ENCODE measurements at regions not wholly inside any gene's neighbourhood (a gene's known extent, or its start where the extent isn't known, plus 50 kb on each side); places are given as distances from the start of the nearest gene placed in this dataset.

DNA sequence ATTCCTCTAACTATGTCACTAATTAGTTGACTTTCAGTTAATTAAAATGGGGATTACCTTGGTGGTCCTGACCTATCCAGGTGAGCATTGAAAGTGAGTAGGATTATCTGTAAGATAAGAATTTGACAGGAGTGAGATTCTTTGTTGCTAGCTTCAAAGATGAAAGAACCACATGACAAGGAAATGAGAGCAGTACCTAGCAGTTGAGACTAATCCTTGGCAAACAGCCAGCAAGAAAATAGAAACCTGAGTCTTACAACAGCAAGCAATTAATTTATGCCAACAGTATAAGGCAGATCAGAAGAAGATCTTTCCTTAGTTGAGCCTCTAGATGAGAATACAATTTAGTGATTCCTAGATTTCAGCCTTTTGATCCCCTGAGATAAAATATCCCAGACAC is 1058.4 kb downstream of the LRFN5 start:
- peaks cover 9% of the 10 kb centered on the region; the same call in 2 of the 3 replicates for H3K9me3 Mint-ChIP-seq
- DNase-seq (ENCODE audit: low spot score) (no peak), ATAC-seq (no peak)
- H3K4me1 Mint-ChIP-seq, result peaks cover 6% of the 10 kb centered on the region
- H2AFZ ChIP-seq, result no peak overlapping the region
- H3K4me3 Mint-ChIP-seq, result no peak overlapping the region
- no peak overlapping the region for H3K27ac ChIP-seq (ENCODE audit: low read depth)
- peaks cover 32% of the 10 kb centered on the region for H3K9me2 ChIP-seq (ENCODE audit: insufficient read depth)
- H3K36me3 ChIP-seq (ENCODE audit: insufficient read depth), result no peaks in the 10 kb centered on the region; the same call in 1 of the 2 replicates
- H3K4me3 ChIP-seq, result no peak overlapping the region
- H3K4me1 ChIP-seq (ENCODE audit: insufficient read depth), result no peaks in the 10 kb centered on the region
- no peaks in the 10 kb centered on the region for H3K79me2 ChIP-seq (replicated peaks; ENCODE audit: insufficient read depth)
- peaks cover 16% of the 10 kb centered on the region for H3K36me3 Mint-ChIP-seq (ENCODE audit: low read depth)
- no peaks in the 10 kb centered on the region for H3K27me3 ChIP-seq (ENCODE audit: insufficient read depth)
- H3K4me2 ChIP-seq, result no peak overlapping the region
- no peaks in the 10 kb centered on the region for H3F3A ChIP-seq (replicated peaks; ENCODE audit: low read depth)
- no peak overlapping the region for H3K27ac Mint-ChIP-seq
- TF ChIP-seq JUNB (IDR thresholded peaks at IDR 0.05; ENCODE audit: unreplicated experiment) (no peak), NANOG (IDR thresholded peaks at IDR 0.05; ENCODE audit: borderline replicate concordance) (no peak), ZNF114 (CRISPR knock-in tag; IDR thresholded peaks at IDR 0.05) (no peak), STAT1 (IDR thresholded peaks at IDR 0.05; ENCODE audit: unreplicated experiment) (no peak), EZH2phosphoT487 (IDR thresholded peaks at IDR 0.05; ENCODE audit: unreplicated experiment) (no peak), CREB1 (CRISPR knock-in tag; IDR thresholded peaks at IDR 0.05; ENCODE audit: low read depth) (no peak), POLR2AphosphoS5 (IDR thresholded peaks at IDR 0.05; ENCODE audit: low read depth) (no peak), EZH2 (IDR thresholded peaks at IDR 0.05; ENCODE audit: low read depth, unreplicated experiment) (no peak)
- TF ChIP-seq, protein P1, sequence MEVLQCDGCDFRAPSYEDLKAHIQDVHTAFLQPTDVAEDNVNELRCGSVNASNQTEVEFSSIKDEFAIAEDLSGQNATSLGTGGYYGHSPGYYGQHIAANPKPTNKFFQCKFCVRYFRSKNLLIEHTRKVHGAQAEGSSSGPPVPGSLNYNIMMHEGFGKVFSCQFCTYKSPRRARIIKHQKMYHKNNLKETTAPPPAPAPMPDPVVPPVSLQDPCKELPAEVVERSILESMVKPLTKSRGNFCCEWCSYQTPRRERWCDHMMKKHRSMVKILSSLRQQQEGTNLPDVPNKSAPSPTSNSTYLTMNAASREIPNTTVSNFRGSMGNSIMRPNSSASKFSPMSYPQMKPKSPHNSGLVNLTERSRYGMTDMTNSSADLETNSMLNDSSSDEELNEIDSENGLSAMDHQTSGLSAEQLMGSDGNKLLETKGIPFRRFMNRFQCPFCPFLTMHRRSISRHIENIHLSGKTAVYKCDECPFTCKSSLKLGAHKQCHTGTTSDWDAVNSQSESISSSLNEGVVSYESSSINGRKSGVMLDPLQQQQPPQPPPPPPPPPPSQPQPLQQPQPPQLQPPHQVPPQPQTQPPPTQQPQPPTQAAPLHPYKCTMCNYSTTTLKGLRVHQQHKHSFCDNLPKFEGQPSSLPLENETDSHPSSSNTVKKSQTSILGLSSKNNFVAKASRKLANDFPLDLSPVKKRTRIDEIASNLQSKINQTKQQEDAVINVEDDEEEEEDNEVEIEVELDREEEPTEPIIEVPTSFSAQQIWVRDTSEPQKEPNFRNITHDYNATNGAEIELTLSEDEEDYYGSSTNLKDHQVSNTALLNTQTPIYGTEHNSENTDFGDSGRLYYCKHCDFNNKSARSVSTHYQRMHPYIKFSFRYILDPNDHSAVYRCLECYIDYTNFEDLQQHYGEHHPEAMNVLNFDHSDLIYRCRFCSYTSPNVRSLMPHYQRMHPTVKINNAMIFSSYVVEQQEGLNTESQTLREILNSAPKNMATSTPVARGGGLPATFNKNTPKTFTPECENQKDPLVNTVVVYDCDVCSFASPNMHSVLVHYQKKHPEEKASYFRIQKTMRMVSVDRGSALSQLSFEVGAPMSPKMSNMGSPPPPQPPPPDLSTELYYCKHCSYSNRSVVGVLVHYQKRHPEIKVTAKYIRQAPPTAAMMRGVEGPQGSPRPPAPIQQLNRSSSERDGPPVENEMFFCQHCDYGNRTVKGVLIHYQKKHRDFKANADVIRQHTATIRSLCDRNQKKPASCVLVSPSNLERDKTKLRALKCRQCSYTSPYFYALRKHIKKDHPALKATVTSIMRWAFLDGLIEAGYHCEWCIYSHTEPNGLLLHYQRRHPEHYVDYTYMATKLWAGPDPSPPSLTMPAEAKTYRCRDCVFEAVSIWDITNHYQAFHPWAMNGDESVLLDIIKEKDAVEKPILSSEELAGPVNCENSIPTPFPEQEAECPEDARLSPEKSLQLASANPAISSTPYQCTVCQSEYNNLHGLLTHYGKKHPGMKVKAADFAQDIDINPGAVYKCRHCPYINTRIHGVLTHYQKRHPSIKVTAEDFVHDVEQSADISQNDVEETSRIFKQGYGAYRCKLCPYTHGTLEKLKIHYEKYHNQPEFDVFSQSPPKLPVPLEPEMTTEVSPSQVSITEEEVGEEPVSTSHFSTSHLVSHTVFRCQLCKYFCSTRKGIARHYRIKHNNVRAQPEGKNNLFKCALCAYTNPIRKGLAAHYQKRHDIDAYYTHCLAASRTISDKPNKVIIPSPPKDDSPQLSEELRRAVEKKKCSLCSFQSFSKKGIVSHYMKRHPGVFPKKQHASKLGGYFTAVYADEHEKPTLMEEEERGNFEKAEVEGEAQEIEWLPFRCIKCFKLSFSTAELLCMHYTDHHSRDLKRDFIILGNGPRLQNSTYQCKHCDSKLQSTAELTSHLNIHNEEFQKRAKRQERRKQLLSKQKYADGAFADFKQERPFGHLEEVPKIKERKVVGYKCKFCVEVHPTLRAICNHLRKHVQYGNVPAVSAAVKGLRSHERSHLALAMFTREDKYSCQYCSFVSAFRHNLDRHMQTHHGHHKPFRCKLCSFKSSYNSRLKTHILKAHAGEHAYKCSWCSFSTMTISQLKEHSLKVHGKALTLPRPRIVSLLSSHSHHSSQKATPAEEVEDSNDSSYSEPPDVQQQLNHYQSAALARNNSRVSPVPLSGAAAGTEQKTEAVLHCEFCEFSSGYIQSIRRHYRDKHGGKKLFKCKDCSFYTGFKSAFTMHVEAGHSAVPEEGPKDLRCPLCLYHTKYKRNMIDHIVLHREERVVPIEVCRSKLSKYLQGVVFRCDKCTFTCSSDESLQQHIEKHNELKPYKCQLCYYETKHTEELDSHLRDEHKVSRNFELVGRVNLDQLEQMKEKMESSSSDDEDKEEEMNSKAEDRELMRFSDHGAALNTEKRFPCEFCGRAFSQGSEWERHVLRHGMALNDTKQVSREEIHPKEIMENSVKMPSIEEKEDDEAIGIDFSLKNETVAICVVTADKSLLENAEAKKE (CRISPR knock-in tag; IDR thresholded peaks at IDR 0.05), result no peak
- TF ChIP-seq, protein P2, sequence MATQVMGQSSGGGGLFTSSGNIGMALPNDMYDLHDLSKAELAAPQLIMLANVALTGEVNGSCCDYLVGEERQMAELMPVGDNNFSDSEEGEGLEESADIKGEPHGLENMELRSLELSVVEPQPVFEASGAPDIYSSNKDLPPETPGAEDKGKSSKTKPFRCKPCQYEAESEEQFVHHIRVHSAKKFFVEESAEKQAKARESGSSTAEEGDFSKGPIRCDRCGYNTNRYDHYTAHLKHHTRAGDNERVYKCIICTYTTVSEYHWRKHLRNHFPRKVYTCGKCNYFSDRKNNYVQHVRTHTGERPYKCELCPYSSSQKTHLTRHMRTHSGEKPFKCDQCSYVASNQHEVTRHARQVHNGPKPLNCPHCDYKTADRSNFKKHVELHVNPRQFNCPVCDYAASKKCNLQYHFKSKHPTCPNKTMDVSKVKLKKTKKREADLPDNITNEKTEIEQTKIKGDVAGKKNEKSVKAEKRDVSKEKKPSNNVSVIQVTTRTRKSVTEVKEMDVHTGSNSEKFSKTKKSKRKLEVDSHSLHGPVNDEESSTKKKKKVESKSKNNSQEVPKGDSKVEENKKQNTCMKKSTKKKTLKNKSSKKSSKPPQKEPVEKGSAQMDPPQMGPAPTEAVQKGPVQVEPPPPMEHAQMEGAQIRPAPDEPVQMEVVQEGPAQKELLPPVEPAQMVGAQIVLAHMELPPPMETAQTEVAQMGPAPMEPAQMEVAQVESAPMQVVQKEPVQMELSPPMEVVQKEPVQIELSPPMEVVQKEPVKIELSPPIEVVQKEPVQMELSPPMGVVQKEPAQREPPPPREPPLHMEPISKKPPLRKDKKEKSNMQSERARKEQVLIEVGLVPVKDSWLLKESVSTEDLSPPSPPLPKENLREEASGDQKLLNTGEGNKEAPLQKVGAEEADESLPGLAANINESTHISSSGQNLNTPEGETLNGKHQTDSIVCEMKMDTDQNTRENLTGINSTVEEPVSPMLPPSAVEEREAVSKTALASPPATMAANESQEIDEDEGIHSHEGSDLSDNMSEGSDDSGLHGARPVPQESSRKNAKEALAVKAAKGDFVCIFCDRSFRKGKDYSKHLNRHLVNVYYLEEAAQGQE (IDR thresholded peaks at IDR 0.05; ENCODE audit: unreplicated experiment), result no peak
- no peaks in the 10 kb centered on the region for H4K20me1 ChIP-seq (replicated peaks; ENCODE audit: insufficient read depth)
- peaks cover 4% of the 10 kb centered on the region for H3K27me3 Mint-ChIP-seq (ENCODE audit: insufficient read depth, low read depth, poor library complexity)

Measured in GM23338 (cell line).